ENCODE measurements at regions not wholly inside any gene's neighbourhood (a gene's known extent, or its start where the extent isn't known, plus 50 kb on each side); places are given as distances from the start of the nearest gene placed in this dataset.
"Not testable (repeated sequence)": the region's sequence is repeated elsewhere in the genome, so short reads cannot be mapped to it uniquely, and the experiment has no call there.

GRCh38 chr4:167944721-167945120 is 147.6 kb upstream of the ANXA10 start:
- H3K9me3 Mint-ChIP-seq: peaks cover 6% of the 10 kb centered on the region
- no peak overlapping the region for H3K4me3 Mint-ChIP-seq
- no peak overlapping the region for H3K27ac Mint-ChIP-seq
- no peaks in the 10 kb centered on the region for H3K36me3 Mint-ChIP-seq
- DNase-seq (ENCODE audit: low spot score in 2 of 2) (no peak), ATAC-seq (no peak)
- H3K4me1 Mint-ChIP-seq: no peaks in the 10 kb centered on the region

- Mint-ChIP-seq H3K36me3 (no peaks in the 10 kb centered on the region), H3K9me3 (peaks cover 28% of the 10 kb centered on the region), H3K4me1 (no peaks in the 10 kb centered on the region), H3K27ac (no peak overlapping the region), H3K4me3 (no peak overlapping the region)
- DNase-seq (ENCODE audit: low spot score in 2 of 2) (no peak), ATAC-seq (no peak)
Observed at GRCh38 chr4:167955006-167955405, 137.3 kb upstream of the ANXA10 start.

- Mint-ChIP-seq H3K4me1 (no peaks in the 10 kb centered on the region), H3K27ac (no peak overlapping the region), H3K9me3 (peaks cover 27% of the 10 kb centered on the region), H3K4me3 (no peak overlapping the region), H3K36me3 (no peaks in the 10 kb centered on the region)
- ATAC-seq: no peak
- DNase-seq (ENCODE audit: low spot score in 2 of 2): no peak
Observed at GRCh38 chr4:167956676-167957075, 135.7 kb upstream of the ANXA10 start.

GRCh38 chr4:167964766-167965373 is 127.5 kb upstream of the ANXA10 start:
- DNase-seq (ENCODE audit: low spot score in 2 of 2) (no peak), ATAC-seq (no peak)
- Mint-ChIP-seq H3K9me3 (peaks cover 5% of the 10 kb centered on the region), H3K27ac (no peak overlapping the region), H3K36me3 (no peaks in the 10 kb centered on the region), H3K4me1 (no peaks in the 10 kb centered on the region), H3K4me3 (no peak overlapping the region)

GRCh38 chr4:167966143-167966542 is 126.2 kb upstream of the ANXA10 start:
- Mint-ChIP-seq H3K36me3 (no peaks in the 10 kb centered on the region), H3K9me3 (peaks cover 9% of the 10 kb centered on the region), H3K4me1 (no peaks in the 10 kb centered on the region), H3K4me3 (no peak overlapping the region), H3K27ac (no peak overlapping the region)
- DNase-seq (ENCODE audit: low spot score in 2 of 2): no peak
- no peak for ATAC-seq

GRCh38 chr4:167973513-167973912 is 118.8 kb upstream of the ANXA10 start:
- Mint-ChIP-seq H3K36me3 (no peaks in the 10 kb centered on the region), H3K4me1 (no peaks in the 10 kb centered on the region), H3K4me3 (no peak overlapping the region), H3K27ac (no peak overlapping the region), H3K9me3 (peaks cover 30% of the 10 kb centered on the region)
- ATAC-seq (no peak), DNase-seq (ENCODE audit: low spot score in 2 of 2) (no peak)

- ATAC-seq (peak; percentile 21), DNase-seq (ENCODE audit: low spot score in 2 of 2) (no peak)
- Mint-ChIP-seq H3K4me1 (no peaks in the 10 kb centered on the region), H3K9me3 (peaks cover 7% of the 10 kb centered on the region), H3K27ac (no peak overlapping the region), H3K36me3 (no peaks in the 10 kb centered on the region), H3K4me3 (no peak overlapping the region)
Observed at GRCh38 chr4:167985565-167985964, 106.8 kb upstream of the ANXA10 start.

GRCh38 chr4:167986044-167986443 is 106.3 kb upstream of the ANXA10 start:
- Mint-ChIP-seq H3K4me1 (no peaks in the 10 kb centered on the region), H3K9me3 (peaks cover 7% of the 10 kb centered on the region), H3K4me3 (no peak overlapping the region), H3K36me3 (no peaks in the 10 kb centered on the region), H3K27ac (no peak overlapping the region)
- DNase-seq (ENCODE audit: low spot score in 2 of 2) (no peak), ATAC-seq (peak; percentile 11)

- Mint-ChIP-seq H3K36me3 (no peaks in the 10 kb centered on the region), H3K4me1 (no peaks in the 10 kb centered on the region), H3K9me3 (peaks cover 4% of the 10 kb centered on the region), H3K27ac (no peak overlapping the region), H3K4me3 (no peak overlapping the region)
- no peak for ATAC-seq
- no peak for DNase-seq (ENCODE audit: low spot score in 2 of 2)
Observed at GRCh38 chr4:167987285-167987684, 105.1 kb upstream of the ANXA10 start.

- DNase-seq (ENCODE audit: low spot score in 2 of 2) (no peak), ATAC-seq (no peak)
- no peak overlapping the region for H3K4me3 Mint-ChIP-seq
- no peaks in the 10 kb centered on the region for H3K36me3 Mint-ChIP-seq
- H3K9me3 Mint-ChIP-seq: peaks cover 4% of the 10 kb centered on the region
- H3K27ac Mint-ChIP-seq: no peak overlapping the region
- H3K4me1 Mint-ChIP-seq: no peaks in the 10 kb centered on the region
Observed at GRCh38 chr4:167989815-167990214, 102.5 kb upstream of the ANXA10 start.

GRCh38 chr4:168008112-168008511 is 84.2 kb upstream of the ANXA10 start:
- not testable (repeated sequence) for H3K36me3 Mint-ChIP-seq; DNase-seq (ENCODE audit: low spot score in 2 of 2); ATAC-seq; H3K4me1 Mint-ChIP-seq; H3K9me3 Mint-ChIP-seq; H3K4me3 Mint-ChIP-seq; H3K27ac Mint-ChIP-seq

- DNase-seq (ENCODE audit: low spot score in 2 of 2): no peak
- Mint-ChIP-seq H3K4me3 (no peak overlapping the region), H3K4me1 (no peaks in the 10 kb centered on the region), H3K9me3 (peaks cover 13% of the 10 kb centered on the region), H3K36me3 (no peaks in the 10 kb centered on the region), H3K27ac (no peak overlapping the region)
- no peak for ATAC-seq
Observed at GRCh38 chr4:168019019-168019651, 73.2 kb upstream of the ANXA10 start.

- DNase-seq (ENCODE audit: low spot score in 2 of 2) (no peak), ATAC-seq (no peak)
- no peaks in the 10 kb centered on the region for H3K36me3 Mint-ChIP-seq
- no peaks in the 10 kb centered on the region for H3K4me1 Mint-ChIP-seq
- no peak overlapping the region for H3K4me3 Mint-ChIP-seq
- H3K27ac Mint-ChIP-seq: no peak overlapping the region
- peaks cover 14% of the 10 kb centered on the region for H3K9me3 Mint-ChIP-seq
Observed at GRCh38 chr4:168019921-168020320, 72.4 kb upstream of the ANXA10 start.

GRCh38 chr4:168021666-168022065 is 70.7 kb upstream of the ANXA10 start:
- Mint-ChIP-seq H3K4me3 (no peak overlapping the region), H3K4me1 (no peaks in the 10 kb centered on the region)
- ATAC-seq: no peak

GRCh38 chr4:168028568-168028967 is 63.8 kb upstream of the ANXA10 start:
- H3K9me3 Mint-ChIP-seq: peaks cover 7% of the 10 kb centered on the region
- H3K27ac Mint-ChIP-seq: no peak overlapping the region
- no peak overlapping the region for H3K4me3 Mint-ChIP-seq
- H3K36me3 Mint-ChIP-seq: no peaks in the 10 kb centered on the region
- no peak for ATAC-seq
- no peak for DNase-seq (ENCODE audit: low spot score in 2 of 2)
- no peaks in the 10 kb centered on the region for H3K4me1 Mint-ChIP-seq

More at GRCh38 chr4:168021666-168022065, 70.7 kb upstream of the ANXA10 start:
- H3K36me3 Mint-ChIP-seq: no peaks in the 10 kb centered on the region
- no peak overlapping the region for H3K27ac Mint-ChIP-seq
- H3K9me3 Mint-ChIP-seq: peaks cover 8% of the 10 kb centered on the region
- no peak for DNase-seq (ENCODE audit: low spot score in 2 of 2)

- H3K9me3 Mint-ChIP-seq: peaks cover 6% of the 10 kb centered on the region
- no peak overlapping the region for H3K27ac Mint-ChIP-seq
- no peak overlapping the region for H3K4me3 Mint-ChIP-seq
- H3K36me3 Mint-ChIP-seq: no peaks in the 10 kb centered on the region
- DNase-seq (ENCODE audit: low spot score in 2 of 2) (no peak), ATAC-seq (no peak)
- no peaks in the 10 kb centered on the region for H3K4me1 Mint-ChIP-seq
Observed at GRCh38 chr4:168028970-168029597, 63.3 kb upstream of the ANXA10 start.

Data from stimulated activated effector memory CD8-positive, alpha-beta T cell treated with anti-CD3 and anti-CD28 coated beads, Interleukin-12 subunit alpha, Interleukin-12 subunit beta, amount 100 ng/mL, for 72 hours (primary cell).